ENCODE measurements at regions not wholly inside any gene's neighbourhood (a gene's known extent, or its start where the extent isn't known, plus 50 kb on each side); places are given as distances from the start of the nearest gene placed in this dataset.

- no peaks in the 10 kb centered on the region for H3K9me3 Mint-ChIP-seq (ENCODE audit: unreplicated experiment)
- no peak overlapping the region for H3K27ac Mint-ChIP-seq (ENCODE audit: unreplicated experiment)
- TF ChIP-seq CTCF (IDR thresholded peaks at IDR 0.05): no peak
- no peak overlapping the region for H3K4me3 Mint-ChIP-seq (ENCODE audit: unreplicated experiment)
- no peaks in the 10 kb centered on the region for H3K27me3 Mint-ChIP-seq (ENCODE audit: unreplicated experiment)
- no peaks in the 10 kb centered on the region for H3K36me3 Mint-ChIP-seq (ENCODE audit: unreplicated experiment)
- peaks cover 4% of the 10 kb centered on the region for H3K4me1 Mint-ChIP-seq (ENCODE audit: unreplicated experiment)
- DNase-seq (ENCODE audit: extremely low spot score, unreplicated experiment): no peak
These were observed 372.1 kb upstream of the FAR2 start for GRCh38 chr12:28776913-28777422.

GRCh38 chr12:28777603-28778365, 371.3 kb upstream of the FAR2 start:
- no peaks in the 10 kb centered on the region for H3K27me3 Mint-ChIP-seq (ENCODE audit: unreplicated experiment)
- no peak overlapping the region for H3K4me3 Mint-ChIP-seq (ENCODE audit: unreplicated experiment)
- H3K9me3 Mint-ChIP-seq (ENCODE audit: unreplicated experiment): no peaks in the 10 kb centered on the region
- TF ChIP-seq CTCF (IDR thresholded peaks at IDR 0.05): no peak
- H3K36me3 Mint-ChIP-seq (ENCODE audit: unreplicated experiment): no peaks in the 10 kb centered on the region
- H3K4me1 Mint-ChIP-seq (ENCODE audit: unreplicated experiment): peaks cover 4% of the 10 kb centered on the region
- DNase-seq (ENCODE audit: extremely low spot score, unreplicated experiment): no peak
- H3K27ac Mint-ChIP-seq (ENCODE audit: unreplicated experiment): no peak overlapping the region

GRCh38 chr12:28780096-28780495, 369.0 kb upstream of the FAR2 start:
- Mint-ChIP-seq H3K4me1 (ENCODE audit: unreplicated experiment) (peaks cover 4% of the 10 kb centered on the region), H3K9me3 (ENCODE audit: unreplicated experiment) (no peaks in the 10 kb centered on the region), H3K36me3 (ENCODE audit: unreplicated experiment) (no peaks in the 10 kb centered on the region), H3K27me3 (ENCODE audit: unreplicated experiment) (no peaks in the 10 kb centered on the region), H3K4me3 (ENCODE audit: unreplicated experiment) (no peak overlapping the region), H3K27ac (ENCODE audit: unreplicated experiment) (no peak overlapping the region)
- no peak for TF ChIP-seq CTCF (IDR thresholded peaks at IDR 0.05)
- no peak for DNase-seq (ENCODE audit: extremely low spot score, unreplicated experiment)

- no peak for DNase-seq (ENCODE audit: extremely low spot score, unreplicated experiment)
- TF ChIP-seq CTCF (IDR thresholded peaks at IDR 0.05): no peak
- Mint-ChIP-seq H3K27ac (ENCODE audit: unreplicated experiment) (no peak overlapping the region), H3K4me1 (ENCODE audit: unreplicated experiment) (peaks cover 4% of the 10 kb centered on the region), H3K27me3 (ENCODE audit: unreplicated experiment) (no peaks in the 10 kb centered on the region), H3K36me3 (ENCODE audit: unreplicated experiment) (no peaks in the 10 kb centered on the region), H3K4me3 (ENCODE audit: unreplicated experiment) (no peak overlapping the region), H3K9me3 (ENCODE audit: unreplicated experiment) (peaks cover under 1% of the 10 kb centered on the region)
These were observed 368.1 kb upstream of the FAR2 start for GRCh38 chr12:28780960-28781359.

- H3K27ac Mint-ChIP-seq (ENCODE audit: unreplicated experiment): no peak overlapping the region
- peaks cover 5% of the 10 kb centered on the region for H3K4me1 Mint-ChIP-seq (ENCODE audit: unreplicated experiment)
- no peak for TF ChIP-seq CTCF (IDR thresholded peaks at IDR 0.05)
- DNase-seq (ENCODE audit: extremely low spot score, unreplicated experiment): no peak
- peaks cover 3% of the 10 kb centered on the region for H3K9me3 Mint-ChIP-seq (ENCODE audit: unreplicated experiment)
- H3K4me3 Mint-ChIP-seq (ENCODE audit: unreplicated experiment): no peak overlapping the region
- no peaks in the 10 kb centered on the region for H3K27me3 Mint-ChIP-seq (ENCODE audit: unreplicated experiment)
- no peaks in the 10 kb centered on the region for H3K36me3 Mint-ChIP-seq (ENCODE audit: unreplicated experiment)
These were observed 367.1 kb upstream of the FAR2 start for GRCh38 chr12:28781671-28782652.

Measured in osteocyte (in vitro differentiated cells).